ENCODE measurements at regions not wholly inside any gene's neighbourhood (a gene's known extent, or its start where the extent isn't known, plus 50 kb on each side); places are given as distances from the start of the nearest gene placed in this dataset.

GRCh38 chr19:29411113-29411581, 114.6 kb upstream of the VSTM2B start:
- Histone ChIP-seq H3K36me3 (ENCODE audit: control insufficient read depth in 2 of 2, extremely low read depth in 1 of 2, insufficient read depth in 2 of 2, low read length in 2 of 2) (no peaks in the 10 kb centered on the region), H3K4me2 (ENCODE audit: control insufficient read depth, extremely low read depth, insufficient read depth, low read depth, low read length) (no peak overlapping the region)
- FAIRE-seq, result no peak

GRCh38 chr19:29413435-29413834, 112.4 kb upstream of the VSTM2B start:
- Histone ChIP-seq H3K4me2 (ENCODE audit: control insufficient read depth, extremely low read depth, insufficient read depth, low read depth, low read length) (no peak overlapping the region), H3K27ac (ENCODE audit: control insufficient read depth, insufficient read depth, low read length) (no peak overlapping the region), H3K79me2 (ENCODE audit: control insufficient read depth, insufficient read depth, low read length) (no peaks in the 10 kb centered on the region), H3K9me1 (ENCODE audit: control insufficient read depth, extremely low read depth, insufficient read depth, low read length) (no peaks in the 10 kb centered on the region), H3K4me3 (ENCODE audit: control insufficient read depth in 2 of 3, extremely low read depth in 1 of 3, insufficient read depth in 2 of 3, low read depth in 1 of 3, low read length in 3 of 3) (no peak overlapping the region), H2AFZ (ENCODE audit: control insufficient read depth, low read length) (no peak overlapping the region), H3K4me1 (ENCODE audit: control insufficient read depth, extremely low read depth, insufficient read depth, low read length) (no peaks in the 10 kb centered on the region), H3K27me3 (ENCODE audit: control insufficient read depth, extremely low read depth, insufficient read depth, low read length) (no peaks in the 10 kb centered on the region), H3K36me3 (ENCODE audit: control insufficient read depth in 2 of 2, extremely low read depth in 1 of 2, insufficient read depth in 2 of 2, low read length in 2 of 2) (no peaks in the 10 kb centered on the region), H4K20me1 (ENCODE audit: control insufficient read depth, extremely low read depth, insufficient read depth, low read length) (no peaks in the 10 kb centered on the region), H3K9ac (ENCODE audit: control insufficient read depth, extremely low read depth, insufficient read depth, low read length) (no peak overlapping the region), H3K9me3 (ENCODE audit: control insufficient read depth, low read depth, low read length) (peaks cover 3% of the 10 kb centered on the region)
- dilution Hi-C loops (cut with MboI; ENCODE audit: extremely low pct_ligation_motif_present, low sequenced_read_pairs), result no loop called here
- no peak for TF ChIP-seq EZH2 (IDR thresholded peaks at IDR 0.05; ENCODE audit: low read length)
- TF ChIP-seq CTCF (optimal IDR thresholded peaks at IDR 0.05 in 1 of 3, IDR thresholded peaks at IDR 0.05 in 1 of 3, conservative IDR thresholded peaks at IDR 0.05 in 1 of 3; ENCODE audit: extremely low read depth in 1 of 3, insufficient read depth in 2 of 3, low read length in 3 of 3), result no peak
- no peak for FAIRE-seq
- no peak for DNase-seq (ENCODE audit: low read depth, low spot score)

More at GRCh38 chr19:29411113-29411581, 114.6 kb upstream of the VSTM2B start:
- no peak for DNase-seq (ENCODE audit: low read depth, low spot score)
- Histone ChIP-seq H3K4me3 (ENCODE audit: control insufficient read depth in 2 of 3, extremely low read depth in 1 of 3, insufficient read depth in 2 of 3, low read depth in 1 of 3, low read length in 3 of 3) (no peak overlapping the region), H3K27me3 (ENCODE audit: control insufficient read depth, extremely low read depth, insufficient read depth, low read length) (no peaks in the 10 kb centered on the region), H3K27ac (ENCODE audit: control insufficient read depth, insufficient read depth, low read length) (no peak overlapping the region), H3K9me3 (ENCODE audit: control insufficient read depth, low read depth, low read length) (peaks cover 3% of the 10 kb centered on the region), H3K9me1 (ENCODE audit: control insufficient read depth, extremely low read depth, insufficient read depth, low read length) (no peaks in the 10 kb centered on the region), H2AFZ (ENCODE audit: control insufficient read depth, low read length) (no peak overlapping the region), H3K9ac (ENCODE audit: control insufficient read depth, extremely low read depth, insufficient read depth, low read length) (no peak overlapping the region), H4K20me1 (ENCODE audit: control insufficient read depth, extremely low read depth, insufficient read depth, low read length) (no peaks in the 10 kb centered on the region), H3K79me2 (ENCODE audit: control insufficient read depth, insufficient read depth, low read length) (no peaks in the 10 kb centered on the region), H3K4me1 (ENCODE audit: control insufficient read depth, extremely low read depth, insufficient read depth, low read length) (no peaks in the 10 kb centered on the region)
- TF ChIP-seq EZH2 (IDR thresholded peaks at IDR 0.05; ENCODE audit: low read length) (no peak), CTCF (optimal IDR thresholded peaks at IDR 0.05 in 1 of 3, IDR thresholded peaks at IDR 0.05 in 1 of 3, conservative IDR thresholded peaks at IDR 0.05 in 1 of 3; ENCODE audit: extremely low read depth in 1 of 3, insufficient read depth in 2 of 3, low read length in 3 of 3) (no peak)
- dilution Hi-C loops (cut with MboI; ENCODE audit: extremely low pct_ligation_motif_present, low sequenced_read_pairs), result no loop called here

All from keratinocyte (primary cell).